ENCODE measurements at regions not wholly inside any gene's neighbourhood (a gene's known extent, or its start where the extent isn't known, plus 50 kb on each side); places are given as distances from the start of the nearest gene placed in this dataset.

DNA sequence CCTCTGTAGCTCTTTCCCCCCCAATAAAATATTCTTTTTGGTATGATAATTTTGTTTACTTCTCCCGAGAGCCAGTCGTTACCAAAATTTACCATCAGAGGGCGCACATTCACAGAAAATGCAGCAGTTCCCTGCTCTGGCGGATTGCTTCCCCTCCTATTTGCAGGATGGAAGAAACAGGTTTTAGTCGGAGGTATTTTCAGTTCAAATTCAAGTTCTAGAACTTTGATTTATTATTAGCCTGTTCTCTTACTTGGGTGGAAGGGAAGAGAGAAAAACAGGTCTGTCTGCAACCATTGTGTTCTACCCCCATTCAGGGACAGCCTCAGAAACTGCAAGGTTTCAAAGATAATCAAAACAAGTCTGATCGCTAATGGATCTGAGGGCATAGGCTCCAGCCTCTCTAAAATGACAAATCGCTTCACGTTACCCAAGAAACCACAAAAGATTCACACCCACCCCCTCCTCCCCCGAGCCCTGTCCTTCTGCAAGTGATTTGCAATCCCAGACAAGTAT lies 263.8 kb upstream of the RPS6KA3 start:
- POLR2A ChIA-PET = no interaction called here
- H3K4me1 Mint-ChIP-seq = peaks cover 9% of the 10 kb centered on the region
- no peak for ATAC-seq (ENCODE audit: low read depth)
- H3K9me3 Mint-ChIP-seq = no peaks in the 10 kb centered on the region
- DNase-seq = peak; percentile 35
- peaks cover 41% of the 10 kb centered on the region for H3K27me3 Mint-ChIP-seq
- no peak overlapping the region for H3K4me3 Mint-ChIP-seq
- H3K27ac Mint-ChIP-seq = no peak overlapping the region
- no peaks in the 10 kb centered on the region for H3K36me3 Mint-ChIP-seq

DNA sequence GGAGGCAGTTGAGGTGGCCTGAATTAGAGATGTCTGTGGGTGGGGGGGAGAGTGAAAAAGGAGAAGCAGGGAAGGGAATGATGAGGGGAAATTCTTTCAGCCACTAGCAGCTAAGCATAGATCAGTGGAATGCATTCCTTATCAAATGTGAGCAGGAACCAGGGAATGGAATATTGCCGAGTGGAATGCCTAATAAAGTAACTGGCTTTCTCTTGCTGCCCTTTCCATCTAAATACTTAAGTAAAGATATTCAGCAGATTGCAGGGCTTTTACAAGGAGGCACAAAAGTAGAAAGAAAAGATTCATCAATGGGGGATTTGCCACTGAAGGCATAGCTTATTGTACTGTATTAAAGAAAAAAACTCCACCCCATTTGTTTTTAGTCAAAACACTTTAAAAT lies 263.0 kb upstream of the RPS6KA3 start:
- DNase-seq (no peak), ATAC-seq (ENCODE audit: low read depth) (no peak)
- no peaks in the 10 kb centered on the region for H3K9me3 Mint-ChIP-seq
- H3K27ac Mint-ChIP-seq = no peak overlapping the region
- peaks cover 9% of the 10 kb centered on the region for H3K4me1 Mint-ChIP-seq
- peaks cover 41% of the 10 kb centered on the region for H3K27me3 Mint-ChIP-seq
- H3K36me3 Mint-ChIP-seq = no peaks in the 10 kb centered on the region
- no peak overlapping the region for H3K4me3 Mint-ChIP-seq
- POLR2A ChIA-PET = no interaction called here

DNA sequence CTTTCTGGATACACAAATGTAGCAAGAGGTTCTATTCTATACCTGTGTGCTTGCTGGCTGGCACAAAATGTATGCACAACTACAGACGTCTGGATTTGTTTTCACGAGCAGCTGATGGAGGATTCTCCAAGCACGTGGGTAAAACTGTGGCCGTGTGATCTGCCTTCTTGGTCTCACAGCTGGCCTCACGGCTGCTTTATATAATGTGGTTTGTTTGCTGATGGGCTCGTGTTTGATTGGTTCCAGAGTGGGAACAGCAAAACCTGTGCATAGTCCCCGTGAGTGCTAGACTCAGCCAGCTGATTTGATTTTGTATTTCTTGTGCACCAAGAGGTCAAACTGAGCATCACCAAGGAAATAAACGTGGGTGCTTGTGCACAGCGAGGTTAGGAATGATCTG lies 262.6 kb upstream of the RPS6KA3 start:
- Mint-ChIP-seq H3K36me3 (no peaks in the 10 kb centered on the region), H3K4me3 (no peak overlapping the region), H3K27ac (no peak overlapping the region), H3K4me1 (peaks cover 11% of the 10 kb centered on the region), H3K27me3 (peaks cover 38% of the 10 kb centered on the region), H3K9me3 (no peaks in the 10 kb centered on the region)
- POLR2A ChIA-PET = no interaction called here
- DNase-seq = no peak
- no peak for ATAC-seq (ENCODE audit: low read depth)

DNA sequence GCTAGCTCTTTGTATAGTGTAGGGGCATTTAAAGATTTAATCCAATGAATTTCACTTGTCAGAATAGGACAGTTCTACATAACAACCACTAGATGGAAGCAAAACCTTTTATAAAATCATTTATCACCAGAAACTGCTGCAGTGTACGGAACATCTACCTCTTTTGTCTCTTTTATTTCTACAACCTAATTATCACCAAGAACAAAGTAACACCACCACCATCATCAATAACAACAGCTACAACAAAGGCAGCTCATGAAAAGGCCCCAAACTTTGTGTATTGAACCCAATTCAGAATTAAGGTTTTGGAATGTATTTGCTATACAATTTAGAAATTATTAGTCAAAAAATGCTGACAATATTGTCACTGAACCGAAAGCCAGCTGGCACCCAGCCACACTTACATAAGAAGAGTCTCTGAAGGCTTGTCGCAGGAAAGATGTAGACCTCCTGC lies 260.9 kb upstream of the RPS6KA3 start:
- no peak overlapping the region for H3K4me3 Mint-ChIP-seq
- no peak overlapping the region for H3K27ac Mint-ChIP-seq
- no peak for ATAC-seq (ENCODE audit: low read depth)
- DNase-seq = no peak
- H3K4me1 Mint-ChIP-seq = peaks cover 21% of the 10 kb centered on the region
- H3K9me3 Mint-ChIP-seq = no peaks in the 10 kb centered on the region
- H3K36me3 Mint-ChIP-seq = no peaks in the 10 kb centered on the region
- POLR2A ChIA-PET = no interaction called here
- H3K27me3 Mint-ChIP-seq = peaks cover 31% of the 10 kb centered on the region

DNA sequence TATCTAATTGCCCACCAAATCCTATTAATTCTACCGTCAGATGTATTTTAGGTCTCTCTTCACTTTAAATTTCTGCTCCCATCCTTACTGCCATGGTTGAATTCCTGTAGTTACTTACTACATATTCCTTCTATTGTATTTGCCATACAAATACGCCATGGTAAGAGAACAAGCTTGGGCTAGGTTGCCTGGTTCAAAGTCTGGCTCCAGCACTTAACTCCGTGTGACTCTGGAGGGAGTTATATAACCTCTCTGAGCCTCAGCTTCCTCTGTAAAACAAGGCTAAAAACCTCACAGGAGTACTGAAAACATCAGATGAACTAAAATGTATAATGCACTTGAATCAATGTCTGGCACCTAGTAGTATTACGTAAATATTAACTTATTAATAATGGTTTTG lies 260.3 kb upstream of the RPS6KA3 start:
- Mint-ChIP-seq H3K4me3 (no peak overlapping the region), H3K4me1 (peaks cover 21% of the 10 kb centered on the region), H3K27ac (no peak overlapping the region), H3K27me3 (peaks cover 31% of the 10 kb centered on the region), H3K9me3 (no peaks in the 10 kb centered on the region), H3K36me3 (no peaks in the 10 kb centered on the region)
- POLR2A ChIA-PET = no interaction called here
- DNase-seq (no peak), ATAC-seq (ENCODE audit: low read depth) (no peak)

DNA sequence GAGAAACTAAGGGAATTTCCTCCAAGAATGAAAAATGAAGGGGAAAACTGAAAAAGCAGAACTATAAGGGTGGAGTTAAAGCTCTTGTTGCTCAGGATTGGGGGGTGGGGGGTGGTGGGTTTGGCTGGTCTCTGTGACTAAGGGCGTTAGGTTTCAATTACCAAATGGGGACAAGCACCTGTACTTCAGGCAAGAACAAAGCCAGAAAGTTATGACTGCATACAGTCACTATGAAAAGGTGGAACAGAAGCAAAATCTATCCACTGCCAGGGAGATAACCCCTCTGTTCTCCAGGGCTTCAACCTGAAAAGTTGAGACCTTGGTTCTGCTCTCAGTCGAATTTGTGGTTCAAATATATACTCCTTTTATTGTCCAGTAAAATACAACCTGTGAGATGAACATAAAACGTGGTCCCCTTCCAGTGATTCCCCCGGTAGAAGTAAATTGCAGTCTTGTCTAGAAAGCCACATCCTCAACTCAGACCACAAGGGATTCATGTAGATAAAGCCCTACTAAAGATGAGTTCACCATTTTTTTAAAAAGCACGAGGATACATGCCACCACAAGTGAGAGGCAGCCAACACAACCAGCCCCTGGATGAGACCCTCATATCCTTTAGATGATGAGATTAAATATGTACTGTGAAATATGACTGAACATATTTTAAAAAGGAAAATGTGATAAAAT lies 257.1 kb upstream of the RPS6KA3 start:
- Mint-ChIP-seq H3K36me3 (no peaks in the 10 kb centered on the region), H3K4me1 (peaks cover 17% of the 10 kb centered on the region), H3K4me3 (peak overlapping the region; percentile 35), H3K27me3 (peaks cover 8% of the 10 kb centered on the region), H3K27ac (peak overlapping the region; percentile 25), H3K9me3 (no peaks in the 10 kb centered on the region)
- no peak for DNase-seq
- POLR2A ChIA-PET = interaction anchor here (0.5 kb wide), 1 partner anchor 60 kb away, joined by 3 read pairs; no protein-coding TSS in a partner anchor
- ATAC-seq (ENCODE audit: low read depth) = peak; percentile 92

DNA sequence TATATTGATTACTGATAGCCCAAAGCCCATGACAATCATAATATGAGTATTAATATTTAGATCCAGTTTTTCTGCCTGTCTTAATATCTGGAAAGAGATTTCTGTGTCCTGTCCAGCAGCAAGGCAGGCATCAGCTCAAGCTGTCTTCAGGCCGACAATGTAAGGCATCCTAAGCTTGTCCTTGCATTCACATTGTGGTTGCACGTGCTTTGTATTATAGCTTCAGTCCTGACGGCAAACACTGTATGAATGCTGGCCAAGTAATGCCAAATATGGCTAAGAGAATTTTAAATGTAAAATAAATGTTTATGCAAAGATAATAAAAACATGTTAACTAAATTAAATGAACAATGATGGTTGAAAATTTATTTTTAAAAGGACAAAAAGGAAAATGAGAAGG lies 255.7 kb upstream of the RPS6KA3 start:
- POLR2A ChIA-PET = no interaction called here

DNA sequence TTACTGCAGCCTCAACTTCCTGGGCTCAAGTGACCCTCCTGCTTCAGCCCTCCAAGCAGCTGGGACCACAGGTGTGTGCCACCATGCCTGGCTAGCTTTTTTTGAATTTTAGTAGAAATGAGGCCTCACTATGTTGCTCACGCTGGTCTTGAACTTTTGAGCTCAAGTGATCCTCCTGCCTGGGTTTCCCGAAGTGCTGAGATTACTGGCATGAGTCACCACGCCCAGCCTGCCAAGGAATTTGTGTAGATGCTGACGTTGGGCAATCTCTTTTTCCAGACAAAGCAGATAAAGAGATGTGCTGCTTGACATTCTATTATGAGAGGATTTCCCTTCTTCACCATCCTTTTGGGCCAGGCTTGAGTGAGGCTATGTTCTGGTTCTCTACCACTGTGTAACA lies 254.5 kb upstream of the RPS6KA3 start:
- ATAC-seq (ENCODE audit: low read depth) (no peak), DNase-seq (no peak)
- Mint-ChIP-seq H3K36me3 (no peaks in the 10 kb centered on the region), H3K9me3 (no peaks in the 10 kb centered on the region), H3K4me3 (no peak overlapping the region), H3K27me3 (no peaks in the 10 kb centered on the region), H3K4me1 (peaks cover 22% of the 10 kb centered on the region), H3K27ac (no peak overlapping the region)
- POLR2A ChIA-PET = no interaction called here

More for the DNA sequence above, 255.7 kb upstream of the RPS6KA3 start:
- H3K4me3 Mint-ChIP-seq = no peak overlapping the region
- H3K9me3 Mint-ChIP-seq = no peaks in the 10 kb centered on the region
- H3K36me3 Mint-ChIP-seq = no peaks in the 10 kb centered on the region
- H3K4me1 Mint-ChIP-seq = peaks cover 18% of the 10 kb centered on the region
- H3K27ac Mint-ChIP-seq = no peak overlapping the region
- DNase-seq (no peak), ATAC-seq (ENCODE audit: low read depth) (no peak)
- H3K27me3 Mint-ChIP-seq = no peaks in the 10 kb centered on the region

DNA sequence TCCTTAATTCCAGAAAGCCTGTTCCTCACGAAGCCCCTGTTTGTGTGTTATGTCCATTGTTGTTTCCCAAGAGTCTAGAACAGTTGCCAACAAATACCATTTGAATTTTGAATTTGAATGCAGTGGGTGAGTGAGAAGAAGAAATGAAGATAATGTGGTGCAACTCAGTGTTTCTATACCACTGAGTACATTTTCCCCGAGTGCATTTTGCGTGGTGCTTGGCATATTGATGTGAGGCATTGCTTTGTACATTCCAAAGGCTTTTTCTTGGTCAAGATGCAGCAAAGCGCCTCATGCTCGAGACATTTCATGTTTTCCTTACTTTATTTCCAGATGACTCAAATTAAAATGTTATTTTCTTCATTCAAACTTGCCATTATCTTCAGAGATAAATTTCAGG lies 253.1 kb upstream of the RPS6KA3 start:
- no peak overlapping the region for H3K27ac Mint-ChIP-seq
- no peak for DNase-seq
- POLR2A ChIA-PET = no interaction called here
- H3K27me3 Mint-ChIP-seq = no peaks in the 10 kb centered on the region
- no peak for ATAC-seq (ENCODE audit: low read depth)
- H3K4me1 Mint-ChIP-seq = peaks cover 34% of the 10 kb centered on the region
- H3K36me3 Mint-ChIP-seq = peaks cover 2% of the 10 kb centered on the region
- H3K4me3 Mint-ChIP-seq = no peak overlapping the region
- peaks cover 2% of the 10 kb centered on the region for H3K9me3 Mint-ChIP-seq

DNA sequence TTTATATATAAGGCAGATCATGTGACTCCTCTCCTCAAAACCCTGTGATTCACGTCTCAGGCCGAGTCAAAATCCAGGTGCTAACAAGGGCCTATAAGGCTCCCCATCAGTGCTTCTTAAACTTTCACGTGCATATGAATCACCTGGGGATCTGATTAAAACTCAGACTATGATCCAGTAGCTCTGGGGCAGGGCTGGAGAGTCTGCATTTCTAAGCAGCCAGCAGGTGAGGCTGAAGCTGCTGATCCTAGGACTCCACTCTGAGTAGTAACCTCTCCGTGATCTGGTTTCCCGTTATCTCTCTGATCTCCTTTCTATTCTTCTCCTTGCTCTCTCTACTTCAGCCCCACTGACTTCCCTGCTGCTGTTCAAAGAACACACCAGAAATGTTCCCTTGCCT lies 252.4 kb upstream of the RPS6KA3 start:
- POLR2A ChIA-PET = no interaction called here
- no peak for ATAC-seq (ENCODE audit: low read depth)
- Mint-ChIP-seq H3K27me3 (no peaks in the 10 kb centered on the region), H3K4me1 (peaks cover 32% of the 10 kb centered on the region), H3K27ac (peak overlapping the region; percentile 23), H3K4me3 (no peak overlapping the region), H3K36me3 (peaks cover 4% of the 10 kb centered on the region), H3K9me3 (peaks cover 3% of the 10 kb centered on the region)
- DNase-seq = no peak

DNA sequence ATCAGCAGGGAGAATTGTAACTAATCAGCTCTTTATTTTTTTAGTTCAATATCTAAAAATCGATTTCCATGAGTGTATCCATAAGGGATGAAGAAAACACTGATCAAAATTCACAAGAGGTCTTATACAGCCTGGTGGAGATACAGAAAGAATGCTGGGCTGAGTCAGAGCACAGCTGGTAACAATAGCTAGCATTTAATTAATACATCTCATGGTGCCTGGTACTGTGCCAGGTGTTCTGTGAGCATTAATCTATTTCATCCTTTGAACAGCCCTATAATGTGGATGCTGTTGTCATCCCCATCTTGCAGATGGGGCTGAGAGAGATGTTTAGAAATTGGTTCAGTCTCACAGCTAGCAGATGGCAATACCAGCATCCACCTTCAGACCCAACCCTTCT lies 250.9 kb upstream of the RPS6KA3 start:
- ATAC-seq (ENCODE audit: low read depth) (no peak), DNase-seq (no peak)
- Mint-ChIP-seq H3K9me3 (peaks cover 4% of the 10 kb centered on the region), H3K27me3 (no peaks in the 10 kb centered on the region), H3K4me1 (peaks cover 24% of the 10 kb centered on the region), H3K4me3 (no peak overlapping the region), H3K27ac (no peak overlapping the region), H3K36me3 (peaks cover 4% of the 10 kb centered on the region)
- POLR2A ChIA-PET = no interaction called here

DNA sequence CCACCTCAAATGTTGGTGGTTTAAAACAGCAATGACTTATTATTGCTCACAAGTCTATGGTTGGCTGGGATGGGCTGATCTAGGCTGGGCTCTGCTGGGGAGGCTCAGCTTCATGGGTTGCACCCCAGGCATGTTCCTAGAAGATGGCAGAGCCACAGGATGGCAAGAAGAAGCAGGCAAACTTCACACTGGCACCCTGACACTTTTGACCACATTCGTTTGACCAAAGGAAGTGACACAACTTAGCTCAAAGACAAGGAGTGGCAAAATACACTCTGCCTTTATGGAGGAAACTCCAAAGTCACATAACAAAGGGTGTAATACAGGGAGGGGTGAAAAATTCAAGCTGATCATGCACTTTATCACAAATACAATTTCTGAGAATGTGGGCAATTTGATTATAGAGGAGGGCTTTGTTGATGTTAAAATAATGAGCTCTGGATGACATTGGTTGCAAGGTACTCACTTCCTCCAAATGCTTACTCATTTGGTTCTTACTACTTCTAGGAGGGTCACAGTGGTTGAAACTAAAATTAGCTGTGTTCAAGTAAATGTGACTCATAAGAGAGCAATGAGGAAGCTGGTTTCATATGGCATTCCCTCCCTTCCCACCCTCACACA lies 249.2 kb upstream of the RPS6KA3 start:
- H3K27me3 Mint-ChIP-seq = no peaks in the 10 kb centered on the region
- peak overlapping the region; percentile 88 for H3K27ac Mint-ChIP-seq
- H3K4me3 Mint-ChIP-seq = peak overlapping the region; percentile 54
- H3K4me1 Mint-ChIP-seq = peaks cover 24% of the 10 kb centered on the region
- peak; percentile 95 for ATAC-seq (ENCODE audit: low read depth)
- peak; percentile 33 for DNase-seq
- H3K9me3 Mint-ChIP-seq = peaks cover 4% of the 10 kb centered on the region
- POLR2A ChIA-PET = interaction anchor here (0.9 kb wide), 1 partner anchor 57 kb away, joined by 3 read pairs; no protein-coding TSS in a partner anchor
- peaks cover 4% of the 10 kb centered on the region for H3K36me3 Mint-ChIP-seq

DNA sequence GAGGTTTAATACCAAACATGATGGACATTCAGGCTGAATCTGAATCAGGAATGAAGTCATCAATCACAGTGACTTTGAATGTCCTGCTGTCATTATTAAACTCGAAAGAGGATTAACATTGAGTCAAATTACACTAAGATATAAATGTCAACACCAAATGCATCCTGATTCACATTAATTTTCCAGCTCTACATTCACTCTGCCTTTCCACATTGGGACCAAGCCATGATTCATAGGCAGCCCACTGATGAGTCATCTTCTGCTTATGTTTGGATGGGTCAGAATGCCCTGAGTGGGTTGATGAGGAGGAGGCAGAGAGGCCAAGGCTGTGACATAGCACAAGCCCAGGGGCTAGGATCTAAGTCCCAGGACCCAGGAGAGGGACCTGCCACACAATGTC lies 247.6 kb upstream of the RPS6KA3 start:
- ATAC-seq (ENCODE audit: low read depth) (no peak), DNase-seq (no peak)
- Mint-ChIP-seq H3K4me3 (no peak overlapping the region), H3K27me3 (no peaks in the 10 kb centered on the region), H3K4me1 (peaks cover 24% of the 10 kb centered on the region), H3K9me3 (peaks cover 4% of the 10 kb centered on the region), H3K36me3 (peaks cover 4% of the 10 kb centered on the region), H3K27ac (peak overlapping the region; percentile 43)
- POLR2A ChIA-PET = no interaction called here

DNA sequence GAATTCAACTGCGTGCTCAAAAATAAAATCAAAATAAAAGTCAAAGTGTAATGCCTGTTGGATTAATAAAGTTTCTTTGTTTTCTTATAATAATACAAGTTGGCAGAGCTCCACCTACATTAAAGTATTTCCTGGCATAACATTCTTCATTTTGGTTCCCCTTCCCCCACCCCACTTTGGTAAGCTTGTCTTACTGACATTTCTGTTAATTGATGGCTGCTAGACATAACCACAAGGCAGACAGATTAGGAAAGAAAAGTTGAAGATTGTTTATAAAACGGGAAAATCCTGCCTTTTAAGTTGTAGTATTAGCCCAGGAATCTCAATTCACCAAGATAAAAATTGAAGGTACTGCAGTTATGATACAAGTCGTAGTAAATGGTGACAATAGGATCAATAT lies 246.5 kb upstream of the RPS6KA3 start:
- H3K4me1 Mint-ChIP-seq = peaks cover 20% of the 10 kb centered on the region
- H3K4me3 Mint-ChIP-seq = no peak overlapping the region
- DNase-seq (no peak), ATAC-seq (ENCODE audit: low read depth) (no peak)
- H3K9me3 Mint-ChIP-seq = peaks cover 4% of the 10 kb centered on the region
- no peak overlapping the region for H3K27ac Mint-ChIP-seq
- peaks cover 2% of the 10 kb centered on the region for H3K27me3 Mint-ChIP-seq
- H3K36me3 Mint-ChIP-seq = peaks cover 4% of the 10 kb centered on the region
- POLR2A ChIA-PET = no interaction called here

Data from activated naive CD8-positive, alpha-beta T cell treated with anti-CD3 and anti-CD28 coated beads, Interleukin-2, amount 10 ng/mL, durations not matched to agents 7 days and 5 days (primary cell).